HEK293 (cell line): ENCODE measurements at regions not wholly inside any gene's neighbourhood (a gene's known extent, or its start where the extent isn't known, plus 50 kb on each side); places are given as distances from the start of the nearest gene placed in this dataset.

Experiments
- YY1 ChIP-seq: fragments of 450-650 bp; formaldehyde crosslinking; IDR thresholded peaks from 2 replicates; pipeline ENCODE4 v1.5.1; 2018; ENCODE audit warnings: missing biosample characterization, missing genetic modification characterization
- ZNF239 ChIP-seq: fragments of 450-650 bp; formaldehyde crosslinking; IDR thresholded peaks from 2 replicates; pipeline ENCODE4 v1.5.1; 2016; ENCODE audit warnings: missing biosample characterization, missing genetic modification characterization

- no peak for TF ChIP-seq ZNF239 (tag by site-specific recombination)
- TF ChIP-seq YY1 (tag by site-specific recombination): no peak
Observed at GRCh38 chr19:30609656-30610270, 237.6 kb downstream of the ZNF536 start.
